CD14-positive monocyte (primary cell): ENCODE measurements at regions not wholly inside any gene's neighbourhood (a gene's known extent, or its start where the extent isn't known, plus 50 kb on each side); places are given as distances from the start of the nearest gene placed in this dataset.

Experiments
- DNase-seq, 3 donors: peaks; one replicate each; pipeline ENCODE4 v3.0.0-alpha.2; 2011 to 2022
- H2AFZ ChIP-seq: 2 replicates; pipeline ENCODE4 v1.6.0; 2012; ENCODE audit warnings: mild to moderate bottlenecking, low read depth, low read length, inconsistent platforms; ENCODE audit not compliant: insufficient read depth, poor library complexity, severe bottlenecking
- H3K27ac ChIP-seq, 2 donors: 1 replicate in 1 of 2; 2 replicates in 1 of 2; pipeline ENCODE4 v1.5.1; 2012 to 2013; ENCODE audit warnings: low read length in 2 of 2, control low read depth in 1 of 2, inconsistent platforms in 1 of 2, low read depth in 1 of 2, mild to moderate bottlenecking in 1 of 2
- H3K27me3 ChIP-seq, 2 donors: one replicate each; pipeline versions ENCODE4 v1.6.0 to v1.6.1; 2011 to 2013; ENCODE audit warnings: low read length in 2 of 2; ENCODE audit not compliant: control insufficient read depth in 2 of 2, insufficient read depth in 2 of 2
- H3K36me3 ChIP-seq, 2 donors: replicated peaks in 1 of 2; 1 replicate in 1 of 2; 2 replicates in 1 of 2; pipeline versions ENCODE4 v1.5.1 to v1.6.1; 2012 to 2013; ENCODE audit warnings: low read length in 2 of 2, control low read depth in 1 of 2, inconsistent platforms in 1 of 2, mild to moderate bottlenecking in 1 of 2; ENCODE audit not compliant: insufficient read depth in 2 of 2, control insufficient read depth in 1 of 2
- H3K4me1 ChIP-seq, 2 donors: 1 replicate in 1 of 2; 2 replicates in 1 of 2; pipeline versions ENCODE4 v1.5.1 to v1.6.1; 2012 to 2013; ENCODE audit warnings: low read length in 2 of 2, control low read depth in 1 of 2, inconsistent platforms in 1 of 2, mild to moderate bottlenecking in 1 of 2, moderate library complexity in 1 of 2; ENCODE audit not compliant: insufficient read depth in 2 of 2, control insufficient read depth in 1 of 2
- H3K4me2 ChIP-seq: replicated peaks from 2 replicates; pipeline ENCODE3; 2012; ENCODE audit warnings: low read length, moderate library complexity, mild to moderate bottlenecking; ENCODE audit not compliant: poor library complexity, severe bottlenecking; ENCODE audit errors: extremely low read depth
- H3K4me3 ChIP-seq, 3 experiments: fragments of 200-600 bp in 1 of 3; sonication (generic) in 1 of 3; replicated peaks in 1 of 3; 1 replicate in 2 of 3; 2 replicates in 1 of 3; pipeline ENCODE4 v1.5.1; 2011 to 2013; ENCODE audit warnings: low read length in 3 of 3, mild to moderate bottlenecking in 3 of 3, control low read depth in 2 of 3, low read depth in 2 of 3, inconsistent platforms in 1 of 3, moderate library complexity in 1 of 3
- H3K79me2 ChIP-seq: 2 replicates; pipeline ENCODE4 v1.6.0; 2012; ENCODE audit warnings: mild to moderate bottlenecking, control low read depth, inconsistent platforms, low read length, moderate library complexity; ENCODE audit not compliant: insufficient read depth
- H3K9ac ChIP-seq: 2 replicates; pipeline ENCODE4 v1.6.0; 2017; ENCODE audit warnings: low read length, mild to moderate bottlenecking; ENCODE audit not compliant: insufficient read depth, poor library complexity, severe bottlenecking
- H3K9me3 ChIP-seq, 2 donors: replicated peaks in 1 of 2; 1 replicate in 1 of 2; 2 replicates in 1 of 2; pipeline versions ENCODE4 v1.5.1 to v1.6.1; 2012 to 2013; ENCODE audit warnings: low read length in 2 of 2, control low read depth in 1 of 2; ENCODE audit not compliant: control insufficient read depth in 1 of 2, insufficient read depth in 1 of 2
- H4K20me1 ChIP-seq: 2 replicates; pipeline ENCODE4 v1.6.0; 2012; ENCODE audit warnings: mild to moderate bottlenecking, low read length, control low read depth, moderate library complexity; ENCODE audit not compliant: insufficient read depth
- H3K27ac Mint-ChIP-seq, 7 donors: one replicate each; pipeline ENCODE4 v1.8.0; 2020; ENCODE audit warnings: mild to moderate bottlenecking in 7 of 7, mixed read lengths in 7 of 7, moderate library complexity in 6 of 7, inconsistent platforms in 2 of 7
- H3K27me3 Mint-ChIP-seq, 3 donors: one replicate each; pipeline ENCODE4 v1.8.0; 2021 to 2022; ENCODE audit warnings: low read depth in 3 of 3, mild to moderate bottlenecking in 3 of 3, mixed read lengths in 3 of 3, moderate library complexity in 3 of 3, inconsistent platforms in 1 of 3
- H3K36me3 Mint-ChIP-seq, 2 donors: one replicate each; pipeline ENCODE4 v1.8.0; 2020; ENCODE audit warnings: mixed read lengths in 2 of 2, inconsistent platforms in 1 of 2, mild to moderate bottlenecking in 1 of 2
- H3K4me1 Mint-ChIP-seq: one replicate; pipeline ENCODE4 v1.8.0; 2020; ENCODE audit warnings: mild to moderate bottlenecking, mixed read lengths
- H3K4me3 Mint-ChIP-seq, 2 donors: one replicate each; pipeline ENCODE4 v1.8.0; 2020; ENCODE audit warnings: mild to moderate bottlenecking in 2 of 2, mixed read lengths in 2 of 2, moderate library complexity in 1 of 2
- H3K9me3 Mint-ChIP-seq, 7 donors: one replicate each; pipeline ENCODE4 v1.8.0; 2020 to 2022; ENCODE audit warnings: mixed read lengths in 7 of 7, mild to moderate bottlenecking in 6 of 7, moderate library complexity in 6 of 7, inconsistent platforms in 2 of 7
- CTCF ChIP-seq: fragments of 200-600 bp; IDR thresholded peaks from one replicate; pipeline ENCODE4 v1.8.0; 2022; ENCODE audit warnings: antibody characterized with exemption, mild to moderate bottlenecking
- WGBS: methylation state at CpG from one replicate; pipeline ENCODE4 v1.1.5; 2013; ENCODE audit warnings: missing lambda C conversion rate; ENCODE audit not compliant: insufficient coverage; 5-methylcytosine and 5-hydroxymethylcytosine counted together
- intact Hi-C, 2 donors: fragments of 100-400 bp; cut with micrococcal nuclease; formaldehyde crosslinking; loops; one replicate each; pipeline versions ENCODE4 v1.15.0 to v1.15.1; 2023

- Histone ChIP-seq H4K20me1 (no peaks in the 10 kb centered on the region), H3K4me1 (no peaks in the 10 kb centered on the region), H3K9me3 (no peaks in the 10 kb centered on the region), H3K4me2 (no peak overlapping the region), H3K79me2 (no peaks in the 10 kb centered on the region), H3K9ac (no peak overlapping the region), H3K36me3 (no peaks in the 10 kb centered on the region), H3K4me3 (no peak overlapping the region), H2AFZ (no peak overlapping the region), H3K27me3 (no peaks in the 10 kb centered on the region), H3K27ac (no peak overlapping the region)
- Mint-ChIP-seq H3K4me1 (no peaks in the 10 kb centered on the region), H3K4me3 (no peak overlapping the region), H3K36me3 (no peaks in the 10 kb centered on the region), H3K9me3 (peaks cover 0 to 2% (median 0%) of the 10 kb centered on the region in 7 donors), H3K27me3 (peaks cover 0 to 4% (median 3%) of the 10 kb centered on the region in 3 donors), H3K27ac (no peak overlapping the region)
- 91% methylated on average over 7 of the region's 10 CpGs for WGBS
- TF ChIP-seq CTCF: no peak
- intact Hi-C loops: no loop called here
- DNase-seq: no peak
These were observed 569.9 kb downstream of the UQCRFS1 start for GRCh38 chr19:28642787-28643683.

DNA sequence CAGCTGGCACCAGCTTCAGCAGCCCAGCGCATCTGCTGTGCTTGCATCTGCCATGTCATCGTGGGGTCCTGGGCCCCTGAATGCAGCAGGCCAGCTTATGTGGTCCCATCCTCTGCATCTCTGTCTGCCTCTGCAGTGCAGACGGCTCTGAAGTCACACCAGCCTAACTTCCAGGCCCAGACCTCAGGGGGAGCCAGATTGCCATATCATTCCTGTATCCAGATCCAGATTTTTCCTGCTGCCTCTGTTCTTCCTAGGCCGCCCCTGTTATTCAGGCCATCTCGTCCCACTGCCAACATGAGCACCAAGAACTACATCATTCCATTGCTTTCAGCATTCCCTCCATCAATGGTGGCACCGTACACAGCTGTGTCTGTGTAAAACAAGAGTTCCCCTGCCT lies 571.6 kb downstream of the UQCRFS1 start:
- H4K20me1 ChIP-seq: no peaks in the 10 kb centered on the region
- intact Hi-C loops: no loop called here
- no peak overlapping the region for H3K27ac Mint-ChIP-seq
- peaks cover 0 to 2% (median 0%) of the 10 kb centered on the region in 7 donors for H3K9me3 Mint-ChIP-seq
- H3K36me3 ChIP-seq: no peaks in the 10 kb centered on the region
- H3K4me1 ChIP-seq: no peaks in the 10 kb centered on the region
- H3K9ac ChIP-seq: no peak overlapping the region
- H3K4me3 ChIP-seq: no peak overlapping the region
- H2AFZ ChIP-seq: no peak overlapping the region
- H3K4me2 ChIP-seq: no peak overlapping the region
- H3K27me3 Mint-ChIP-seq: peaks cover 0 to 4% (median 3%) of the 10 kb centered on the region in 3 donors
- TF ChIP-seq CTCF: no peak
- H3K36me3 Mint-ChIP-seq: no peaks in the 10 kb centered on the region
- no peaks in the 10 kb centered on the region for H3K9me3 ChIP-seq
- H3K4me1 Mint-ChIP-seq: no peaks in the 10 kb centered on the region
- no peak for DNase-seq
- H3K27me3 ChIP-seq: no peaks in the 10 kb centered on the region
- no peaks in the 10 kb centered on the region for H3K79me2 ChIP-seq
- WGBS: 84% methylated on average over 3 of the region's 6 CpGs
- H3K27ac ChIP-seq: no peak overlapping the region
- H3K4me3 Mint-ChIP-seq: no peak overlapping the region
